ENCODE measurements at regions not wholly inside any gene's neighbourhood (a gene's known extent, or its start where the extent isn't known, plus 50 kb on each side); places are given as distances from the start of the nearest gene placed in this dataset.

GRCh38 chr4:169851750-169852149, 94.0 kb upstream of the HPF1 start:
- no peaks in the 10 kb centered on the region for H3K9me3 ChIP-seq (replicated peaks; ENCODE audit: insufficient read depth, low read length)
- no peaks in the 10 kb centered on the region for H4K20me1 ChIP-seq (ENCODE audit: insufficient read depth, low read length)
- H3K9me2 ChIP-seq (replicated peaks; ENCODE audit: insufficient read depth, low read length) = no peaks in the 10 kb centered on the region
- no peak overlapping the region for H2AFZ ChIP-seq (ENCODE audit: low read length)
- H3K27ac ChIP-seq (ENCODE audit: low read length) = no peak overlapping the region
- no peaks in the 10 kb centered on the region for H3K4me1 ChIP-seq (ENCODE audit: low read length)
- no peak for DNase-seq
- H3K79me2 ChIP-seq (ENCODE audit: low read length) = no peaks in the 10 kb centered on the region
- H3K4me3 ChIP-seq (ENCODE audit: low read length) = no peak overlapping the region
- H3K4me2 ChIP-seq (ENCODE audit: low read depth, low read length) = no peak overlapping the region
- TF ChIP-seq EZH2phosphoT487 (IDR thresholded peaks at IDR 0.05; ENCODE audit: low read length) (no peak), EZH2 (optimal IDR thresholded peaks at IDR 0.05; ENCODE audit: low read depth, low read length) (no peak), CTCF (IDR thresholded peaks at IDR 0.05; ENCODE audit: low read length) (no peak)
- H3K27me3 ChIP-seq (replicated peaks; ENCODE audit: insufficient read depth, low read length) = no peaks in the 10 kb centered on the region
- H3K9ac ChIP-seq (ENCODE audit: low read length) = no peak overlapping the region
- H3K36me3 ChIP-seq (replicated peaks; ENCODE audit: insufficient read depth, low read length) = no peaks in the 10 kb centered on the region
- H3F3A ChIP-seq (ENCODE audit: insufficient read depth, low read length) = no peaks in the 10 kb centered on the region

GRCh38 chr4:169849456-169849855, 91.7 kb upstream of the HPF1 start:
- Histone ChIP-seq H3K27me3 (replicated peaks; ENCODE audit: insufficient read depth, low read length) (no peaks in the 10 kb centered on the region), H3K9me3 (replicated peaks; ENCODE audit: insufficient read depth, low read length) (no peaks in the 10 kb centered on the region), H3K4me1 (ENCODE audit: low read length) (no peaks in the 10 kb centered on the region), H3K79me2 (ENCODE audit: low read length) (no peaks in the 10 kb centered on the region), H3K9ac (ENCODE audit: low read length) (no peak overlapping the region), H4K20me1 (ENCODE audit: insufficient read depth, low read length) (no peaks in the 10 kb centered on the region), H3F3A (ENCODE audit: insufficient read depth, low read length) (no peaks in the 10 kb centered on the region), H2AFZ (ENCODE audit: low read length) (no peak overlapping the region), H3K9me2 (replicated peaks; ENCODE audit: insufficient read depth, low read length) (no peaks in the 10 kb centered on the region), H3K27ac (ENCODE audit: low read length) (no peak overlapping the region), H3K36me3 (replicated peaks; ENCODE audit: insufficient read depth, low read length) (no peaks in the 10 kb centered on the region), H3K4me3 (ENCODE audit: low read length) (no peak overlapping the region), H3K4me2 (ENCODE audit: low read depth, low read length) (no peak overlapping the region)
- DNase-seq = no peak
- TF ChIP-seq CTCF (IDR thresholded peaks at IDR 0.05; ENCODE audit: low read length) (no peak), EZH2phosphoT487 (IDR thresholded peaks at IDR 0.05; ENCODE audit: low read length) (no peak), EZH2 (optimal IDR thresholded peaks at IDR 0.05; ENCODE audit: low read depth, low read length) (no peak)

GRCh38 chr4:169848018-169848417, 90.3 kb upstream of the HPF1 start:
- Histone ChIP-seq H3K4me1 (ENCODE audit: low read length) (no peaks in the 10 kb centered on the region), H3K27ac (ENCODE audit: low read length) (no peak overlapping the region), H3K9ac (ENCODE audit: low read length) (no peak overlapping the region), H3K36me3 (replicated peaks; ENCODE audit: insufficient read depth, low read length) (no peaks in the 10 kb centered on the region), H3K9me3 (replicated peaks; ENCODE audit: insufficient read depth, low read length) (no peaks in the 10 kb centered on the region), H3K4me2 (ENCODE audit: low read depth, low read length) (no peak overlapping the region), H3K4me3 (ENCODE audit: low read length) (no peak overlapping the region), H4K20me1 (ENCODE audit: insufficient read depth, low read length) (no peaks in the 10 kb centered on the region), H2AFZ (ENCODE audit: low read length) (no peak overlapping the region), H3K27me3 (replicated peaks; ENCODE audit: insufficient read depth, low read length) (no peaks in the 10 kb centered on the region), H3F3A (ENCODE audit: insufficient read depth, low read length) (no peaks in the 10 kb centered on the region), H3K9me2 (replicated peaks; ENCODE audit: insufficient read depth, low read length) (no peaks in the 10 kb centered on the region), H3K79me2 (ENCODE audit: low read length) (no peaks in the 10 kb centered on the region)
- no peak for DNase-seq
- TF ChIP-seq EZH2 (optimal IDR thresholded peaks at IDR 0.05; ENCODE audit: low read depth, low read length) (no peak), EZH2phosphoT487 (IDR thresholded peaks at IDR 0.05; ENCODE audit: low read length) (no peak), CTCF (IDR thresholded peaks at IDR 0.05; ENCODE audit: low read length) (no peak)

All from MM.1S (cell line).